K562 (cell line): ENCODE measurements at regions not wholly inside any gene's neighbourhood (a gene's known extent, or its start where the extent isn't known, plus 50 kb on each side); places are given as distances from the start of the nearest gene placed in this dataset.
A peak's percentile ranks its signal among the peaks of the same experiment; 100 is the strongest.

ENCODE experiments used
- ATAC-seq: fragments of 200-7000 bp; cut with Tn5 transposase; 3 replicates; pipeline ENCODE4 v1.9.1; 2020; ENCODE audit warnings: moderate library complexity
- BruUV-seq: library from RNA; stranded (reverse); fragments of 400-500 nt; replicated peaks from 2 replicates; lab custom pipeline; 2021; lab: Mats Ljungman, UMichigan
- CTCF ChIA-PET: fragments of 300-600 bp; formaldehyde crosslinking; extraction: SDS; loops from one replicate; lab custom pipeline; 2021; ENCODE audit warnings: low intra/inter-chr PET ratio; lab: Yijun Ruan, JAX
- POLR2A ChIA-PET: fragments of 300-600, 350-650 bp; sonication (Branson Sonifier 250); formaldehyde crosslinking; extraction: SDS; loops from one replicate; lab custom pipeline; 2021; ENCODE audit warnings: antibody characterized with exemption, inconsistent platforms; lab: Yijun Ruan, JAX
- DNase-seq, 4 experiments: peaks; one replicate each; pipeline versions ENCODE4 v3.0.0 to v3.0.0-alpha.2; 2011 to 2018; ENCODE audit warnings: low spot score in 3 of 4, mixed read lengths in 3 of 4; ENCODE audit errors: extremely low read depth in 1 of 4
- FAIRE-seq: peaks from 2 replicates; lab custom pipeline; 2011; peaks lifted over from hg19 to GRCh38; lab: Jason Lieb, UNC
- H2AFZ ChIP-seq: 2 replicates; pipeline ENCODE4 v1.6.0; 2011; ENCODE audit warnings: low read depth, low read length, control low read depth, inconsistent platforms
- H3K27ac ChIP-seq: fragments of 200-600 bp; 3 replicates; pipeline ENCODE4 v1.8.0; 2011; ENCODE audit warnings: low read depth, mild to moderate bottlenecking, control low read depth, inconsistent platforms, low read length, moderate library complexity, mixed read lengths; ENCODE audit errors: extremely low read depth
- H3K27me3 ChIP-seq, 2 experiments: fragments of 300-600 bp in 1 of 2; 2 replicates in 1 of 2; 3 replicates in 1 of 2; pipeline versions ENCODE4 v1.6.0 to v1.8.0; 2011; ENCODE audit warnings: inconsistent platforms in 2 of 2, low read length in 2 of 2, mild to moderate bottlenecking in 1 of 2, mixed read lengths in 1 of 2, moderate library complexity in 1 of 2; ENCODE audit not compliant: control insufficient read depth in 2 of 2, insufficient read depth in 2 of 2
- H3K36me3 ChIP-seq: fragments of 300-600 bp; 3 replicates; pipeline ENCODE4 v1.8.0; 2011; ENCODE audit warnings: mild to moderate bottlenecking, low read length, inconsistent platforms; ENCODE audit not compliant: control insufficient read depth, insufficient read depth
- H3K4me1 ChIP-seq, 2 experiments: fragments of 200-600 bp in 1 of 2; replicated peaks in 1 of 2; 2 replicates in 1 of 2; 3 replicates in 1 of 2; pipeline versions ENCODE4 v1.5.1 to v1.8.0; 2011; ENCODE audit warnings: inconsistent platforms in 2 of 2, low read length in 2 of 2, mild to moderate bottlenecking in 1 of 2, mixed read lengths in 1 of 2, moderate library complexity in 1 of 2; ENCODE audit not compliant: control insufficient read depth in 2 of 2, insufficient read depth in 2 of 2
- H3K4me2 ChIP-seq: 2 replicates; pipeline ENCODE4 v1.6.1; 2011; ENCODE audit warnings: low read length, control low read depth, inconsistent platforms, mixed read lengths; ENCODE audit not compliant: insufficient read depth
- H3K4me3 ChIP-seq: fragments of 200-600 bp; sonication (generic), shearing (Covaris generic); 2 replicates; pipeline ENCODE4 v1.5.1; 2016; ENCODE audit warnings: control low read depth, inconsistent platforms
- H3K79me2 ChIP-seq: fragments of 200-600 bp; 3 replicates; pipeline ENCODE4 v1.8.0; 2011; ENCODE audit warnings: low read length, inconsistent platforms; ENCODE audit not compliant: control insufficient read depth, insufficient read depth
- H3K9ac ChIP-seq, 2 experiments: 2 replicates each; pipeline versions ENCODE4 v1.6.0 to v1.6.1; 2011; ENCODE audit warnings: low read depth in 2 of 2, low read length in 2 of 2, control low read depth in 1 of 2, inconsistent platforms in 1 of 2, mild to moderate bottlenecking in 1 of 2, mixed read lengths in 1 of 2; ENCODE audit not compliant: insufficient read depth in 1 of 2
- H3K9me1 ChIP-seq: one replicate; pipeline ENCODE4 v1.6.0; 2011; ENCODE audit warnings: inconsistent platforms, mild to moderate bottlenecking, low read length, moderate library complexity; ENCODE audit not compliant: control insufficient read depth, insufficient read depth
- H3K9me3 ChIP-seq: replicated peaks from 2 replicates; pipeline ENCODE4 v1.5.1; 2011; ENCODE audit warnings: low read depth, low read length, inconsistent platforms; ENCODE audit not compliant: control insufficient read depth, insufficient read depth
- H4K20me1 ChIP-seq: replicated peaks from 2 replicates; pipeline ENCODE4 v1.6.1; 2011; ENCODE audit warnings: low read length, inconsistent platforms, mixed read lengths; ENCODE audit not compliant: control insufficient read depth, insufficient read depth
- ADNP ChIP-seq: fragments of 200-800 bp; sonication (Bioruptor generic); IDR thresholded peaks from 2 replicates; pipeline ENCODE4 v1.6.1; 2016; ENCODE audit warnings: missing genetic modification characterization, missing compliant biosample characterization
- ATF4 ChIP-seq: fragments of 450-650 bp; formaldehyde crosslinking; IDR thresholded peaks from 2 replicates; pipeline ENCODE4 v1.4.0; 2022; ENCODE audit warnings: mild to moderate bottlenecking, moderate library complexity
- C11orf30 ChIP-seq: fragments of 450-650 bp; IDR thresholded peaks from 2 replicates; pipeline ENCODE4 v1.6.1; 2016; ENCODE audit warnings: low read depth, mild to moderate bottlenecking
- ELF1 ChIP-seq: fragments of 200-800 bp; sonication (Bioruptor generic); IDR thresholded peaks from 2 replicates; pipeline ENCODE4 v1.6.1; 2016; ENCODE audit warnings: missing genetic modification characterization, missing compliant biosample characterization
- EP300 ChIP-seq: IDR thresholded peaks from 2 replicates; pipeline ENCODE4 v1.6.1; 2012; ENCODE audit warnings: low read length, improper control_type of control experiment
- FOXK1 ChIP-seq: sonication (generic); formaldehyde crosslinking; IDR thresholded peaks from 2 replicates; pipeline ENCODE4 v1.8.0; 2022; ENCODE audit warnings: missing genetic modification reagents, mild to moderate bottlenecking, borderline replicate concordance
- FOXP1 ChIP-seq: sonication (generic); formaldehyde crosslinking; IDR thresholded peaks from 2 replicates; pipeline ENCODE4 v1.8.0; 2022; ENCODE audit warnings: mild to moderate bottlenecking, missing genetic modification reagents
- KAT7 ChIP-seq: sonication (generic); formaldehyde crosslinking; IDR thresholded peaks from 2 replicates; pipeline ENCODE4 v1.8.0; 2022; ENCODE audit warnings: missing genetic modification reagents, mild to moderate bottlenecking, borderline replicate concordance
- MAFF ChIP-seq: IDR thresholded peaks from 2 replicates; pipeline ENCODE4 v1.6.1; 2012; ENCODE audit warnings: low read length, improper control_type of control experiment
- MAFG ChIP-seq: fragments of 450-650 bp; conservative IDR thresholded peaks from 2 replicates; pipeline ENCODE4 v1.6.1; 2016; ENCODE audit warnings: missing genetic modification characterization, missing compliant biosample characterization
- MAFK ChIP-seq: IDR thresholded peaks from 2 replicates; pipeline ENCODE4 v1.6.1; 2011; ENCODE audit warnings: low read length, improper control_type of control experiment
- MXI1 ChIP-seq: IDR thresholded peaks from 2 replicates; pipeline ENCODE4 v1.6.1; 2011; ENCODE audit warnings: low read depth, mild to moderate bottlenecking, improper control_type of control experiment, low read length
- NFE2 ChIP-seq: IDR thresholded peaks from 2 replicates; pipeline ENCODE4 v1.6.1; 2014; ENCODE audit warnings: antibody characterized with exemption, low read depth
- PHF20 ChIP-seq: fragments of 450-650 bp; IDR thresholded peaks from 2 replicates; pipeline ENCODE4 v1.6.1; 2018; ENCODE audit not compliant: partially characterized antibody
- RAD51 ChIP-seq: fragments of 450-650 bp; IDR thresholded peaks from 2 replicates; pipeline ENCODE4 v1.7.1; 2016; ENCODE audit warnings: low read depth, mild to moderate bottlenecking, borderline replicate concordance
- SMAD3 ChIP-seq: fragments of 450-650 bp; formaldehyde crosslinking; conservative IDR thresholded peaks from 2 replicates; pipeline ENCODE4 v1.4.0; 2020; ENCODE audit warnings: mild to moderate bottlenecking
- SPI1 ChIP-seq: IDR thresholded peaks from 2 replicates; pipeline ENCODE4 v1.6.1; 2011; ENCODE audit warnings: low read depth, low read length, control low read depth, borderline replicate concordance
- TFE3 ChIP-seq: fragments of 450-650 bp; formaldehyde crosslinking; IDR thresholded peaks from 2 replicates; pipeline ENCODE4 v1.4.0; 2020; ENCODE audit warnings: mild to moderate bottlenecking, mixed read lengths
- TOE1 ChIP-seq, 2 experiments: fragments of 450-650 bp in 1 of 2; sonication (generic) in 1 of 2; formaldehyde crosslinking in 1 of 2; IDR thresholded peaks; 2 replicates each; pipeline versions ENCODE4 v1.7.1 to v1.8.0; 2016 to 2022; ENCODE audit warnings: borderline replicate concordance in 2 of 2, mild to moderate bottlenecking in 2 of 2, antibody characterized with exemption in 1 of 2, inconsistent platforms in 1 of 2, low read depth in 1 of 2, missing genetic modification reagents in 1 of 2, moderate library complexity in 1 of 2
- USF2 ChIP-seq: sonication (generic); formaldehyde crosslinking; IDR thresholded peaks from 2 replicates; pipeline ENCODE4 v1.5.0; 2020; ENCODE audit warnings: missing genetic modification reagents
- ZC3H11A ChIP-seq: IDR thresholded peaks from 2 replicates; pipeline ENCODE4 v1.6.1; 2012; ENCODE audit warnings: low read depth, low read length, improper control_type of control experiment
- ZNF324 ChIP-seq: fragments of 250-450 bp; sonication (Bioruptor Pico); IDR thresholded peaks from 2 replicates; pipeline ENCODE4 v1.4.0; 2020; ENCODE audit warnings: mild to moderate bottlenecking
- WGBS: fragments of 100-300 bp; shearing (Covaris generic); methylation state at CpG from one replicate; pipeline ENCODE4 v1.1.6; 2016; ENCODE audit warnings: low coverage, mixed read lengths; ENCODE audit not compliant: insufficient coverage; ENCODE audit errors: missing lambda C conversion rate; 5-methylcytosine and 5-hydroxymethylcytosine counted together
- in situ Hi-C: fragments of 300-500 bp; cut with MboI; formaldehyde crosslinking; loops from 4 replicates; pipeline ENCODE4 v1.15.0; 2018; ENCODE audit warnings: inconsistent platforms, mixed read lengths
- intact Hi-C: fragments of 100-400 bp; cut with micrococcal nuclease; formaldehyde crosslinking; loops from 2 replicates; pipeline ENCODE4 v1.14.2; 2022

GRCh38 chr10:20999699-21000098 lies 102.6 kb upstream of the NEBL start:
- in situ Hi-C loops, result no loop called here
- no TSS peak for BruUV-seq
- CTCF ChIA-PET, result interaction anchor here (0.6 kb wide), 1 partner anchor 466 kb away, joined by 3 read pairs; no protein-coding TSS in a partner anchor

More at GRCh38 chr10:20999699-21000098, 102.6 kb upstream of the NEBL start:
- Histone ChIP-seq H3K9me3 (no peaks in the 10 kb centered on the region), H3K4me1 (0 out of 5 replicates have a peak, but pooled peaks cover 0 to 5% of the 10 kb centered on the region in 2 experiments), H3K27me3 (no peaks in the 10 kb centered on the region), H3K27ac (no peak overlapping the region), H3K79me2 (no peaks in the 10 kb centered on the region), H2AFZ (peak overlapping the region; percentile 42; the same call in 1 of the 2 replicates), H3K36me3 (no peaks in the 10 kb centered on the region), H3K4me2 (0 out of 2 replicates have a peak overlapping the region, but pooled peaks have one; percentile 25), H3K9ac (no peak overlapping the region), H3K9me1 (no peaks in the 10 kb centered on the region), H3K4me3 (no peak overlapping the region), H4K20me1 (no peaks in the 10 kb centered on the region)
- no peak for DNase-seq
- POLR2A ChIA-PET, result no interaction called here
- no peak for FAIRE-seq
- no peak for TF ChIP-seq ZNF324 (CRISPR knock-in tag)
- TF ChIP-seq USF2 (CRISPR knock-in tag), result peak; percentile 49; the same call in 1 of the 2 replicates
- TF ChIP-seq RAD51, result peak; percentile 50
- peak; percentile 84 for TF ChIP-seq MAFG (tag)
- TF ChIP-seq ADNP (tag), result no peak
- no peak for TF ChIP-seq SMAD3 (CRISPR knock-in tag)
- TF ChIP-seq NFE2, result peak; percentile 69
- peak; percentile 69; the same call in 1 of the 2 replicates for TF ChIP-seq C11orf30
- TF ChIP-seq FOXK1, result no peak
- peak; percentile 52 for TF ChIP-seq MAFK
- no peak for TF ChIP-seq MXI1
- no peak for TF ChIP-seq KAT7 (CRISPR knock-in tag)
- TF ChIP-seq ZC3H11A, result no peak
- peak; percentile 23; the same call in 1 of the 2 replicates for TF ChIP-seq ATF4 (CRISPR knock-in tag)
- peak; percentile 33; the same call in 1 of the 2 replicates for TF ChIP-seq ELF1 (tag)
- TF ChIP-seq TFE3 (CRISPR knock-in tag), result peak; percentile 92
- peak; percentile 29; the same call in 1 of the 2 replicates for TF ChIP-seq MAFF
- no peak for TF ChIP-seq PHF20
- no peak for TF ChIP-seq FOXP1 (CRISPR knock-in tag)
- peak; percentile 12; the same call in 1 of the 2 replicates for TF ChIP-seq SPI1
- TF ChIP-seq TOE1 (IDR thresholded peaks at IDR 0.05; ENCODE audit: borderline replicate concordance), result peak; percentile 79; the same call in 1 of the 2 replicates
- no peak for TF ChIP-seq TOE1 (CRISPR knock-in tag; IDR thresholded peaks at IDR 0.05; ENCODE audit: borderline replicate concordance, low read depth)
- TF ChIP-seq EP300, result 0 out of 2 replicates have a peak, but pooled peaks have one; percentile 16
- intact Hi-C loops, result no loop called here
- 20% methylated on average over 11 of the region's 11 CpGs for WGBS
- 0 out of 3 replicates have a peak, but pooled peaks have one; percentile 25 for ATAC-seq
